Activated CD8-positive, alpha-beta memory T cell treated with anti-CD3 and anti-CD28 coated beads for 4 hours (primary cell): ENCODE measurements at regions not wholly inside any gene's neighbourhood (a gene's known extent, or its start where the extent isn't known, plus 50 kb on each side); places are given as distances from the start of the nearest gene placed in this dataset.
"Not testable (repeated sequence)": the region's sequence is repeated elsewhere in the genome, so short reads cannot be mapped to it uniquely, and the experiment has no call there.

Experiments
- DNase-seq, 2 donors: peaks; one replicate each; pipeline ENCODE4 v3.0.0-alpha.2; 2020; ENCODE audit warnings: low read depth in 2 of 2

DNA sequence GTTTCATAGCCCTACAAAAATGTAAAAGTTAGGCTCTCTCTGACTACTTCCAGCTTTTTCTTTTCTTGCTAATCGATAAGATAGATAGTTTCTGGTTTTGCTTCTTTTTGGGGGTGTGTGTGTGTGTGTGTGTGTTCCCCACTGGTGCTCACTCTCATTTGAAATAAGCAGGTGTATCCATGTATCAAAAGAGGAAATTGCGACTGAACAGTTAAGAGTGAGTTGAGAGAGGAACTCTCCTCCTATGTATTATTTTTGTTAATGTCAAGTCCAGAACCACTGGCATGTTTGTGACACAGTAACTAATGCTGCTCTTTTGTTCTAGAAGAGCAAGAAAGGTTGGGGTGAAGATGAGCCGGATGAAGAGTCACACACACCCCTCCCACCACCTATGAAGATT is 96.7 kb upstream of the UMPS start:
- no peak for DNase-seq

DNA sequence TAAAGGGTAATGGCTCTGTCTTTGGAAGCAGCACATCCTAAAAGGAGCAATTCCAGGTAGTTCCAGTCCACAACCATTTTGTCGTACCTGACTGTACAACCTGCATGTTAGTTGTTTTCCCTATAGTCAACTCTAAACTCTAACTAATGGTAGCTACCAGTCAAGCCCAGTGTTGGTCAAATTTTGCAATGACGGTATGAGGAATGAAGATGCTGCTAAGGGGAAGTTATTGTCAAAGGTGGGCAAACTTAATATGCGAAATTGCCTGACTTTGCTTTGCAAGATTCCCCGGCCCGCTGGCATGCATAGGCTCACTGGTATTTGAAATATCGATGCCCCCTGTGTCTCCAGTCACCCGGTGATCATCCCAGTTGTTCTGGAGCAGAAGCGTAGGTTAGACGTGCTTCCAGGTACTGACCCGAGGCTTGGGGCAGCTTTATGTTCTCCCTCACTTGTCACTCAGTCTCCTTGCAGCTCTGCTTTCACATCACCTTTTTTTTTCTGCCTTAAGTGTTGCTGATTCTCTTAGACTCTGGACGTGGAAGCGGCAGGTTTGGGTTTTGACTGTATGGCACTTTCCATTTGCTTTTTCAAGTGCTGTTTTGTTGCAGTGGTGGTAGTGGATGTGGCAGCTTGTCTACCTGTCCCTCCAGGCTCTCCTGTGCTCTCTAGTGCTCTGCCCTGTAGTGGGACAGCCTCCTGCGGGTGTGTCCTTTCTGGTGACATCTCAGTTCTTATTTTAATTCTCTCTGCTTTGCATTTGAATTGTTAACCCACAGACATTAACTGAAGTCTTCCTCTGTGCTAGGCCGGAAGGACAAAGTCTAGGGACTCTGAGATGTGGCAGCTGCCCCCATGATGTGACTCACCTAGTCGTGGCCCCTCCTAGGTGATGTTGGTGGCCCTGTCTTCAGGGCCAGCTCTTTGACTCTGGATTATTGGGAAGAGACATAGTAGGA is 95.8 kb upstream of the UMPS start:
- no peak for DNase-seq

DNA sequence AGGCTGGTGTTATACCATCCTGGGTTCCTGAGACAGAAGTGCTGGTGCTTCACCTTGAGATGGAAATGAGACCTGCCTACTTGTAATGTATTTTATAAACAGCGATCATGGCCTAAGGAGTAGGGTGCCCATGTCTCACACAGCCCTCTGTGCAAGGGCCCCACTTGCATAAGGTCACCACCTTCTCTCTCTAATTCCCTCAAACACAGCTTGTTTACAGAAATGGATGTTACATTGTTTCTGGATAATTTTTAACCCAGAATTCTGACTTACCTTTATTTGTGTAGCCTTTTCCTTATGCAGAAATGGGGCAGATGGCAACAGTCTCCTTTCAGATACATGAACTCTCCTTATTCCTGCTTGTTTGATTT is 95.1 kb upstream of the UMPS start:
- no peak for DNase-seq

DNA sequence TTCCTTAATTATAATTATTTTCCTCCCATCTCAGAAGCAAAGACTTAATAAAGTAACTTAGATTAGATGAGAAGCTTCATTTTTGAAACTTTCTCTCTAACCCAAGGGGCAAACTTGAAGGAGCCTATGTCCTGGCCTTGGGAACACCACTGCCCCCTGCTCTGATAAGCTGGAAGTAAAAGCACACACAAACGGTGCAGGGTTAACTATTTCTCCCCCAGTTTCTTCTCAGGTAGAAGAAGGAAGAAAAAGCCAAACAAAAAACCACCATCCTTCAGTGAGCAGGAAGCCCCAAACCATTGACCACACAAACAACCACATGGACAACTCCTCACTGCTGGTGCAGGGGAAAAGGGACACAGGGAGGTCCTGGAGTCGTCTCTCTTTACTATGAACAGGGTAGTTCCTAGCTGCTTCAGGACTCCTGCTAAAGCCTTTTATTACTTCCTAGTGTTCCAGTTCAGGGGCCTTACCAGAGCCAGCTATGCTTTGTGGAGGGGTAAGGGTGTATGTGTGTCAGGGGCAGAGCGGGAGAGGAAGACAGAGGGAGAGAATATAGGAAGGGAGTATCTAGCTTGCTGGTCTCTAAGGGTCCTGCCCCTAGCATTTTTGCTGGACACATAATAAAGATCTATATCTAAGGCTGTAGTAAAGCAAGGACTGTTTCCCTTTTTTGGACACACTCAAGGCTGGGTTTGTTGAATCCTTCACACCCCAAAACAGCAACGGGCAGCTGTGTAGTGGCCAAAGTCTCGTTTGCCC is 94.0 kb upstream of the UMPS start:
- no peak for DNase-seq

DNA sequence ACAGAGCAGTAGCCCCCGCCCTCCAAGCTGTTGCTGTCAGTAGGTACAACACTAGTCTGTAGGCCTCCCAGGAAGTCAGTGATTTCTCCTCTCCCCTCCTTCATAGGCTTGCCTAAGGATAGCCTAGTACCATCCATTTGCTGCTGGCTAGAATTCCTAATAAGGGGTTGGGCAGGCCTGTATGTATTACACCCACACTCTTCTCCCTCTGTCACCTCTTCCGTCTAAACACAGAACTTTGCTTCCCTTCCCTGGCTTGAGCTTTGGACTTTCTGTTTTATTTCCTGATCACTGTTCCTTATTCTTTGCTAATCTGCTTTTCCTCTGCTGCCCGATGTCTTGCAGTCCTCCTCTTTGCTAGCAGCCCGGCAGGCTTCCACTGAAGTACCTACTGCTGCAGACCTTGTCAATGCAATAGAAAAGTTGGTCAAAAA is 93.4 kb upstream of the UMPS start:
- DNase-seq, result no peak

DNA sequence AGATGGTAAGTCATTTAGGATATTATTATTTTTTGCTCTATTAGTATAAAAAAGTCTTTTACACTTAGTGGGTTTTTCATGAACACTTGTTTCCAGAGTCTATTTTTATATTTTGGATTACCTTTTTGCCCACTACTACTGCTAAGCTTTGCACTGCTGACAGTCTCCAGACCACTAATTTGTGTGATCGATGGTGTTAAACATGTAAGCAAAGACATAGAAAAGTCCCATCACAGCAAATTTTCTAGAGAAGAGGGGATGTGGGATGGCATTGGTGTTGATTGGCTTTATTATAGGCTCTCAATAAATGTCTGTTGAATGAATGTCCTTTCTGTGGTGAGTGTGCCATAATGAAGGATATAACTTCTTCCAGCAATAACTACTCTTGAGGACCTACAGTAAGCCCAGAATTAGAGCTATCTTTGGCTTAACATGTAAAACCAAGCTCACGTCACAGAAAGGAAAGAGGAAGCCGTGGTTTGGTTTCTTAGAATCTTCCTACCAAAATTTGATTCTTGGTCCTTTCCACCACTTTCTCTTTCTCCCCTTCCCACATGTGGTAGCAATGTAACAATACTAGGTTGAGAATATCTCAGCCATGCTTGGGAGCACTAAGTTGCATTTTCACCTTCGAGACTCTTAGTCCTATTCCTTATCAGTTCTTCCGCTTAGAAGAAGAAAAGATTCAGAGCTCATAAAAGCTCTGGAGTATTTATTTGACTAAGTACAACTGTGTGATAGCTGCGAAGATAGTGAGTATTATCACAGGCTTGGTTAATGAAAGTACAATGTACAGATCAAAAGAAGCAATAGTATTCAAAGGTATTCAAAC is 90.6 kb upstream of the UMPS start:
- no peak for DNase-seq

DNA sequence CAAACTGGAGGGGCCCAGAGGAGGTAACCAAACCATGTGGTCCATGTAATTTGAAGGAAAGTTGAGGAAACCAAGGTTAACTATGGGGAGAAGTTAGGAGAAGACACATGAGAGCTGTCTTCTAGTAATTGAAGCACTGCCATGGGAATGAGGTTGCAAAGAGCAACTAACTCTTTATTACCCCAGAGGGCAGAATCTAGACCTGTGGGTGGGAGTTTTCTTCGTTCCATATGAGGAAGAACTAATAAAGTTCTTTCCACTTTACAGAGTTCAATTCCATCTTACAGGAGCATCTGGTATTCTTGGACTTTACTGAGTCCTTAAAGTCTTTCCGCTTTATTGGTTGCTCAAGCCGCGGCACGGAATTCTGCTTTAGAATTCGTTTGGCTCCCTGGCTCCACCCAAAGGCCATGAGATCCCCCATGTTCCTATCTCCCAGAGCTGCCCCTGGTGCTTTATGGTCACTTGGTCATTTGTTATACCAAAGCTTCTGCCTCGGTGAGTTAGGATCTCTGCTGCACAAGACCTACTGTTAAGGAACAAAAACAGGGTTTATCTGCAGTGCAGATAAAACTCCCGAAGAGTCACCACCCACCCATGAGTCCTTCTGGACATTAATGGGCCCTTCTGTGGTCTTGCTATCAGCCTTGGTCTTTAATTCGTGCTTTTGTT is 89.5 kb upstream of the UMPS start:
- no peak for DNase-seq

DNA sequence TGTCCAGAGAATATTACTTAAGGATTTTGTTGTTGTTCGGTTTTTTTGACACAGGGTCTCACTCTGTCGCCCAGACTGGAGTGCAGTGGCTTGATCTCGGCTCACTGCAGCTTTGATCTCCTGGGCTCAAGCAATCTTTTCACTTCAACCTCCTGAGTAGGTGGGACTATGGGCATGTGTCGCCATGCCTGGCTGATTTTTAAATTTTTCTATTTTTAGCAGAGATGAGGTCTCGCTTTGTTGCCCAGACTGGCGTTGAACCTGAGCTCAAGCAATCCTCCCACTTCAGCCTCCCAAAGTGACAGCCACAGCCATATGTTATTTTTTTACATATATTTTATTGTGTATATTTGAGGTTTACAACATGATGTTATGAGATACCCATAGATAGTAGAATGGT is 86.8 kb upstream of the UMPS start:
- no peak for DNase-seq

DNA sequence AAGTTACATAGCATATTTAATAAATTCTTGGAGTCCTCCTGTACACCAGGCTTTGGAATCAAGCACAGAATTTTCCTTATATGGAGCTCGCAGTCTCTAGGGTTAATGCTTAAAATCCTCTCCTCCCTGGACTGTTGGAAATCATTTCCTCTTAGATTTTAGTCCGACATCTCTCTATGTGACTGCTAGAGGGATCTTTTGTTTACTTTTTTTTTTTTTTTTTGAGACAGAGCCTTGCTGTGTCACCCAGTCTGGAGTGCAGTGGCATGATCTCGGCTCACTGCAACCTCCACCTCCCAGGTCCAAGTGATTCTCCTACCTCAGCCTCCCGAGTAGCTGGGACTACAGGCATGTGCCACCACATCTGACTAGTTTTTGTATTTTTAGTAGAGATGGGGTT is 84.1 kb upstream of the UMPS start:
- not testable (repeated sequence) for DNase-seq

DNA sequence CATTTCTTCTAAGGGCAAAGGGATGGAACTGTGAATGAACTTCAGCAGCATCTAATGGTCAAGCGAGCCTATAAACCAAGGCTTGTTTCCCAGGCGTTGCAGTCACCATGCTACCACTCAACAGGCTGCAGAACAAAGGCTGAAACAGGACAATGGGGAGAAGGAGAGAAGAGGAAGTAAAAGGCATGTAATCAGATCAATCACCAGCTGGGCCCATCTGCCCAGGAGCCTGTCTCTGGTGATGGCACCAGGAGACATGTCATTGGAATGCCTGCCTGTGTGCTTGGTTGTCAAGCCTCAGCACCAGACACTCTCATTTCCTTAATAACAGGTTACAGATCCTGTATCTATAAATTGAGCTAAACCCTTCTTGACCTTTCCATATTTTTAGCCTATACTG is 81.7 kb upstream of the UMPS start:
- DNase-seq, result no peak

DNA sequence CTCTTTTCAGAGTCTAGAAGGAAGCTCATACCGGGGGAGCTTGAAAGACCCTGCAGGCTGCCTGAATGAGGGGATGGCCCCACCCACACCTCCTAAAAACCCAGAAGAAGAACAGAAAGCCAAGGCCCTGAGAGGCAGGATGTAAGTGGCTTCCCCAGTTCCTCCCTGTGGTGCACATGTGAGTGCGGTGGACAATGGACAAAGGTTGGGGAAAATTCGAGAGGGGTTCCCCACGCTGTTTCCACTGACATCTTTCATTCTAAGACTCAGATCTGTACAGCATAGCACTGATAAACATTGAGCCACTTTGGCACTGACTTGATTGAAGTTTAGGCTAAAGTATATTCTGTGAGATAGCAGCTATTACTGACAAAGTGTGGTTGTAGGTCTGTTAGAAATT is 79.5 kb upstream of the UMPS start:
- DNase-seq, result no peak

DNA sequence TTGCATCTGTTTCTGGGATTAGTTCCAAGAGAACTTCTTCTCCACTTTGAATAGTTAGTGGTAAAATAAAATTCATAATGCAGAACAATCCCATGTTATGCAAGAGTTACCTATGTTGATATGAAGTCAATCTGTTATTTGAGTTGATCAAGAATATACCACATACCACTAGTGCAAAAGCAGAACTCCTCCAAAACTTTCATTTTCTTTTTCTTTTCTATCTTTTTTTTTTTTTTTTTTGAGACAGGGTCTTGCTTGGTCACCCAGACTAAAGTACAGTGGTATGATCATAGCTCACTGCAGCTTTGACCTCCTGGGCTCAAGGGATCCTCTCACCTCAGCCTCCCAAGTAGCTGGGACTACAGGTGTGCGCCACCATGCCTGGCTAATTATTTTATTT is 78.8 kb upstream of the UMPS start:
- not testable (repeated sequence) for DNase-seq

DNA sequence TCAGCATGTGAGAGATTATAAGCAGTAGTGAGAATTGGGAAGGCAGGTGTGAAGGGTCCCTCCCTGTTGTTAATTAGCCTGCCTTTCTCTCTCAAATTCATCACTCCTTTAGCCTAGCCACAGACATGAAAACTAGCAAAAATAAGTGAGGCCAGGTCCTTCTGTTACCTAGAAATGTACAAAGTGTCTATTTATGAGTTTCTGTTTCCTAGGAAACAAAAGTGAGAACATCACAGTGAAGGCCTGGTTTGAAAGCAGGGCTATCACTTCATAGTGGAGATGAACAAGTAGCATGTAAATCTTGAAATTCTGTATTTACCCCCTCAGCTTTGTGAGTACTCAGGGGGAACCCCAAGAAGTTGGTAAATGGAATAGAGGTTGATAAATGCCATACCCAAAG is 78.2 kb upstream of the UMPS start:
- no peak for DNase-seq

DNA sequence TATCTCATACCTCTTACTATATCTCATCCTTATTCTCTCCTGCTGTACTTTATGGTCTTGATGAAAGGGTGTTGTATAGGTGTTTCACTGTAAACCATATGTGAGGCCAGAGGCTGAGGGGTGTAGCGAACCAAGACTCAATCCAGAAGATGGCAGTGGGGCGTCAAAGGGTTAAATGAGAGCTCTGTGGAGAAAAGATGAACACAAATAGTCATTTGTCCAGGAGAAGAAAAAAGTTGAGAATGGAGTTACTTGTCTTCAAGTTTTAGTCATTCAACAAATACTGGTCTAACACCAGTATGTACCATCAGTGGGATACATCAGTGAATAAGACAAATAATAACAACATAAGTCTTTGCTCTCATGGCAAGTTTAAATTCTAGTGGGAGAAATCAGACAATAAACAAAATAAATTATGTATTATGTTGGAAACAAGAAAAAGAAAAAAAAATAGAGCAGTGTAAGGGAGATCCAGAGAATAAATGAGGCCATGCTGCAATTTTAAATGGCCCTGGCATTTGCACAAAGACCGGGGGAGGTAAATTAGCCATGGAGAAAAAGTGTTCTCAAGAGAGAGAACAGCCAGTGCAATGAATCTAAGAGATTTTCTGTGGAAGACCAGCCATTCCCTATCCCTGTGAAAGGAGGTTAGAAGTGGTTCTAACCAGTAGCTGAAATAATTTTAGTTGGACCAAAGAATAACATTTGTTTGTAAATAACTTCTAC is 77.0 kb upstream of the UMPS start:
- DNase-seq, result no peak

DNA sequence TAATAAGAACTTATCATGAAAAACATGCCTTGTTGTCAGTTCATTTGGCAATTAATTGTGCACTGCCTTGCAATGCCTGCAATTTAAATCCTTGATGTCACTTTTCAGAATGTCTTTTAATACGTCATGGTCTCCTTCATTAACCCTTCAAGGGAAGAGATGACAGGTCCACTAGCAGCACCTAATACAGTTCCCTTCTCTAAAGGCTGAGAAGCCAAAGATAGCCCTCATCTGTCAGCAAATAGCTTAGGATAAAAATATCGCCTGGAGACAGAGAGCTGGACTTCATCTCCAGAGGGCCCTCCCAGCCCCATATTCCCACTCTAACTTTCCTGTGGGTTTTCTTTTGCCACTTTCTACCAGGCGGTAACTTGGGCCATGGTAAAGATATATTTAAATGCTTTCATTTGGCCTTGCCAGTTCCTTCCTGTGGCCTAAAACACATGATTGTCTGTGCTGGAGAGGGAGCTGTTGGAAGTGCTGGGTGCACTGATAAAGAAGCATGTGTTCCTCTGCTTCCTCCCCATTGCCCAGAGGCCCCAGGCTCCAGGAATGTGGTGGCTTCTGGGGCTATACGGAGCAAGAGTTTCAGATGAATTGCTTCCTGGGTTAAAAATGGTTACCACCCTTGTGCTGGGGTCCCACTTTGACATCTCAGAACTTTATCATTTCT is 76.3 kb upstream of the UMPS start:
- DNase-seq, result no peak

DNA sequence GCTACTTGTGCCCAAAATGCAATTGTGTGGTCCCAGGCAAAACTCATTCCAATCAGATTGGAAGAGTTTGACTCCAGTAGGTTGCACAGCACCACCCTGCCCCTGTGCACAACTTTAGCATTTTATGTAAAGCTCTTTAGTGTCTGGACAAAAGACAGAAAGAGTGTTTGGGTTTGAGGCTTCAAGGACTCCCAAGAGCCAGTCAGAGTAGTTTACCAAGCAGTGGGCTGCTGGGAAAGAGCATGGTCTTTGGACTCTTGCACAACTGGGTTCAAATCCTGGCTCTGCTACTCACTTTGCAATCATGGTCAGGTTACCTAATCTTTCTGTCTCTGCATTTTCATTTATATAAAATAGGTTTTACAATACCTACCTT is 75.8 kb upstream of the UMPS start:
- DNase-seq, result no peak

DNA sequence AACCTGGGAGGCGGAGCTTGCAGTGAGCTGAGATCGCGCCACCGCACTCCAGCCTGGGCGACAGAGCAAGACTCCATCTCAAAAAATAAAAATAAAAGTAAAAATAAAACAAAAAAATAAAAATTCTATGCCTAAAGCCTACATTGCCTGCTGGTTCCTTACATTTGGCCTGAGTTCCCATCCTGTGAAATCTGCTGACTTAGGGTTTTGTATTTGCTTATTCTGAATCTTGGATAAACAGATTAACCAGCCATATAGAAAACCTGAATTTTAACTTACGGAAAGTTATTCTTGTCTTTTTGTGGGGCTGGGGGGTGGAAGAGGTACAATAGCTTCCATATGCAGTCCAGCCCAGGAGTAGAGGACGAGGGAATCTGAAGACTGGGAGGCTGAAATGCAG is 73.7 kb upstream of the UMPS start:
- no peak for DNase-seq

DNA sequence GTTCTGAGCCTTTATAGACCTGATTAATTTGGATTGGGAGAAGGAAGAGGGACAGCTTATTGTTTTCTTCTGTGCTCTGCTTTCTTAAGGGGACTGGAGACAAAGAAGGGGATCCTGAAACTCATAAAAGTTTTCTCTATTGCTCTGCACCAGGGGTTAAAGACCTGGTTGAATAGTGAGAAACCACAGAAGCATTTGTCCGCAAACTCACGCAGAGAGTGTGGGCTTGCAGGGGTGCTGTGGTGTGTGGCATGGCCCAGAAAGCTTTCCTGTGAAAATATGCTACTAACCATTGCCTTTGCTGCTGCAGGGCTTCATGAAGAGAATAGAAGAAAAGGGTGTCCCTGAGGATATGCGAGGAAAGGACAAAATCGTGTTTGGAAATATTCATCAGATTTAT is 73.1 kb upstream of the UMPS start:
- no peak for DNase-seq

DNA sequence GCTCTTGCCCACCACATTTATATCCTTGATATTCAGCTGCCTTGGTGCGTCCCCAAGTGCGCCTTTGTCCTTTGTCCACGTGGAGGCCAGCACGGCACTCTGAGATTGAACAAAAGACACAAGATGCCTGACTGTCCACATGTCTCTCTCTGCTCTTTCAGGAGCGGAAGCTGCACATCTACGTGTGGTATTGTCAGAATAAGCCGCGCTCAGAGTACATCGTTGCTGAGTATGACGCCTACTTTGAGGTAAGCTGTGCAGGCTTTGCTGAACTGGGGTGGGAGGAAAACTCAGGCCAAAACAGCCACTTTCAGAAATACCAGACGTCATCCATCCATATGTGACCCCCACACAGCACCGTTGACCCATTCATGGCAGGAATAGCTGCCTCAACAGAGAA is 72.0 kb upstream of the UMPS start:
- no peak for DNase-seq

DNA sequence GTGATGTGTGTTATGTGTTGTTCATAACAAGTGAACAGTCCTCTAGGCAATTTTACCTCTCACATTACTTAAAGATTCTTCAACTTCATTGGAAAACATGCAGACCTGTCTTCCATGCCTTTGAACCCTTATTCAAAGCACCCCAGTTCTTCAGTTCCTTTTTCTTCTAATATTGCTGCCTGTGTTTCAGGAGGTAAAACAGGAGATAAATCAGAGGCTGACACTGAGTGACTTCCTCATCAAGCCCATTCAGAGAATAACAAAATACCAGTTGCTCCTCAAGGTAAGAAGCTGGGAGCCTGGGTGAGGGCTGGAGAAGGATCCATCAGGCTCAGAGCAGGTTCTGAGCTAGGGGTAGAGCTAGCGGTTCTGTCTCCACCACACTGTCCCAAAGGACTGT is 71.1 kb upstream of the UMPS start:
- DNase-seq, result no peak

DNA sequence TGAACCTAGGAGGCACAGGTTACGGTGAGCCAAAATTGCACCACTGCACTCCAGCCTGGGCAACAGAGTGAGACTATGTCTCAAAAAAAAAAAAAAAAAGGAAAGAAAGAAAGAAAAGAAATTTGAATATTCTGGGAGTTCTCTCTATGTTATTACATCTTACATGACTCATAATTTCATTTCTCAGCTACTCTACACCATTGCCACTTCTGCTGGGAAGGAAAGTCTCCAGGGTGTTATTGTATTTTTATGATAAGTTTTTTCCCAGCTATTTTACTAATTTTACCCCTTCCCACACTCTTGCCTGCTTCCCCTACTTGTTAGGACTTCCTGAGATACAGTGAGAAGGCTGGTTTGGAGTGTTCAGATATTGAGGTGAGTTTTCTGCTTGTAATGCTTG is 69.7 kb upstream of the UMPS start:
- no peak for DNase-seq
